Transverse colon (tissue), 4 donors: ENCODE measurements at regions not wholly inside any gene's neighbourhood (a gene's known extent, or its start where the extent isn't known, plus 50 kb on each side); places are given as distances from the start of the nearest gene placed in this dataset.

Experiments
- EP300 ChIP-seq: sonication (generic); formaldehyde crosslinking; IDR thresholded peaks from one replicate; pipeline ENCODE4 v1.6.1; 2017; ENCODE audit warnings: antibody characterized with exemption, low read depth
- POLR2A ChIP-seq: fragments of 450-650 bp; IDR thresholded peaks from one replicate; pipeline ENCODE4 v1.6.1; 2016; ENCODE audit warnings: antibody characterized with exemption, mild to moderate bottlenecking, moderate library complexity
- POLR2AphosphoS5 ChIP-seq, 3 donors: sonication (generic); formaldehyde crosslinking; IDR thresholded peaks; one replicate each; pipeline ENCODE4 v1.6.1; 2016; ENCODE audit warnings: antibody characterized with exemption in 3 of 3
- TF ChIP-seq, protein P1 (sequence below), 5 experiments: fragments of 200-600 bp in 3 of 5; fragments of 450-650 bp in 2 of 5; sonication (generic) in 3 of 5; IDR thresholded peaks; 1 replicate in 2 of 5; 2 replicates in 3 of 5; pipeline ENCODE4 v1.5.1; 2016 to 2017; ENCODE audit warnings: antibody characterized with exemption in 5 of 5, inconsistent platforms in 3 of 5, mild to moderate bottlenecking in 2 of 5, moderate library complexity in 1 of 5

- TF ChIP-seq, protein P1, sequence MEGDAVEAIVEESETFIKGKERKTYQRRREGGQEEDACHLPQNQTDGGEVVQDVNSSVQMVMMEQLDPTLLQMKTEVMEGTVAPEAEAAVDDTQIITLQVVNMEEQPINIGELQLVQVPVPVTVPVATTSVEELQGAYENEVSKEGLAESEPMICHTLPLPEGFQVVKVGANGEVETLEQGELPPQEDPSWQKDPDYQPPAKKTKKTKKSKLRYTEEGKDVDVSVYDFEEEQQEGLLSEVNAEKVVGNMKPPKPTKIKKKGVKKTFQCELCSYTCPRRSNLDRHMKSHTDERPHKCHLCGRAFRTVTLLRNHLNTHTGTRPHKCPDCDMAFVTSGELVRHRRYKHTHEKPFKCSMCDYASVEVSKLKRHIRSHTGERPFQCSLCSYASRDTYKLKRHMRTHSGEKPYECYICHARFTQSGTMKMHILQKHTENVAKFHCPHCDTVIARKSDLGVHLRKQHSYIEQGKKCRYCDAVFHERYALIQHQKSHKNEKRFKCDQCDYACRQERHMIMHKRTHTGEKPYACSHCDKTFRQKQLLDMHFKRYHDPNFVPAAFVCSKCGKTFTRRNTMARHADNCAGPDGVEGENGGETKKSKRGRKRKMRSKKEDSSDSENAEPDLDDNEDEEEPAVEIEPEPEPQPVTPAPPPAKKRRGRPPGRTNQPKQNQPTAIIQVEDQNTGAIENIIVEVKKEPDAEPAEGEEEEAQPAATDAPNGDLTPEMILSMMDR (IDR thresholded peaks at IDR 0.05) = no peak
- TF ChIP-seq EP300 (no peak), POLR2AphosphoS5 (IDR thresholded peaks at IDR 0.05) (no peak), POLR2A (no peak)
These were observed 93.4 kb upstream of the FN1 start for GRCh38 chr2:215529271-215529670.
